H1 (cell line): ENCODE measurements at regions not wholly inside any gene's neighbourhood (a gene's known extent, or its start where the extent isn't known, plus 50 kb on each side); places are given as distances from the start of the nearest gene placed in this dataset.

Experiments used
- JUND ChIP-seq: IDR thresholded peaks from 2 replicates; pipeline ENCODE4 v1.6.1; 2011; ENCODE audit warnings: mild to moderate bottlenecking, improper control_type of control experiment, low read length
- KDM5A ChIP-seq: fragments of 200-600 bp; IDR thresholded peaks from 2 replicates; pipeline ENCODE4 v1.7.1; 2012; ENCODE audit warnings: mild to moderate bottlenecking, low read length, inconsistent platforms, mixed read lengths
- TBP ChIP-seq: IDR thresholded peaks from 2 replicates; pipeline ENCODE4 v1.6.1; 2011; ENCODE audit warnings: low read depth, low read length, improper control_type of control experiment

GRCh38 chr6:48183178-48183577 is 72.2 kb upstream of the PTCHD4 start (continued):
- TF ChIP-seq JUND = no peak
- no peak for TF ChIP-seq TBP
- TF ChIP-seq KDM5A = no peak
